Stomach (tissue), 8 donors: ENCODE measurements at regions not wholly inside any gene's neighbourhood (a gene's known extent, or its start where the extent isn't known, plus 50 kb on each side); places are given as distances from the start of the nearest gene placed in this dataset.

Experiments
- DNase-seq, 2 donors: peaks; one replicate each; pipeline versions ENCODE4 v3.0.0 to v3.0.0-alpha.2; 2013 to 2019
- H3K27ac ChIP-seq, 5 donors: fragments of 200-600 bp in 4 of 5; sonication (generic) in 4 of 5; one replicate each; pipeline ENCODE4 v1.5.1; 2013 to 2019; ENCODE audit warnings: mild to moderate bottlenecking in 1 of 5, moderate library complexity in 1 of 5
- H3K27me3 ChIP-seq, 3 donors: fragments of 200-600 bp; sonication (generic); one replicate each; pipeline ENCODE4 v1.5.1; 2017 to 2019; ENCODE audit warnings: mixed run types in 1 of 3
- H3K36me3 ChIP-seq, 4 donors: fragments of 200-600 bp; sonication (generic); 1 replicate in 3 of 4; 2 replicates in 1 of 4; pipeline ENCODE4 v1.5.1; 2016 to 2019
- H3K4me1 ChIP-seq, 4 donors: fragments of 200-600 bp; sonication (generic); one replicate each; pipeline ENCODE4 v1.5.1; 2016 to 2019
- H3K4me3 ChIP-seq, 4 donors: fragments of 200-600 bp; sonication (generic) in 3 of 4; one replicate each; pipeline ENCODE4 v1.5.1; 2016 to 2019; ENCODE audit warnings: mild to moderate bottlenecking in 1 of 4
- H3K9me3 ChIP-seq, 4 donors: fragments of 200-600 bp; sonication (generic); one replicate each; pipeline ENCODE4 v1.5.1; 2016 to 2019
- CTCF ChIP-seq, 7 experiments: fragments of 450-650 bp in 4 of 7; fragments of 200-600 bp in 3 of 7; sonication (generic) in 3 of 7; IDR thresholded peaks; one replicate each; pipeline ENCODE4 v1.5.1; 2016 to 2019; ENCODE audit warnings: antibody characterized with exemption in 7 of 7, control low read depth in 2 of 7, mild to moderate bottlenecking in 1 of 7
- EP300 ChIP-seq: sonication (generic); formaldehyde crosslinking; IDR thresholded peaks from one replicate; pipeline ENCODE4 v1.6.1; 2017; ENCODE audit warnings: antibody characterized with exemption
- POLR2A ChIP-seq, 4 donors: fragments of 450-650 bp; IDR thresholded peaks; one replicate each; pipeline ENCODE4 v1.6.1; 2016; ENCODE audit warnings: antibody characterized with exemption in 4 of 4, control low read depth in 2 of 4, mild to moderate bottlenecking in 1 of 4, moderate library complexity in 1 of 4
- POLR2AphosphoS5 ChIP-seq, 3 donors: sonication (generic); formaldehyde crosslinking; IDR thresholded peaks; one replicate each; pipeline ENCODE4 v1.6.1; 2016; ENCODE audit warnings: antibody characterized with exemption in 3 of 3
- WGBS, 5 donors: extraction: QIAGEN DNeasy Blood & Tissue Kit in 3 of 5; methylation state at CpG; one replicate each; pipeline versions ENCODE4 v1.1.5 to v1.1.7; 2013 to 2018; 5-methylcytosine and 5-hydroxymethylcytosine counted together
- intact Hi-C: fragments of 100-400 bp; cut with DNase I; formaldehyde crosslinking; loops from one replicate; pipeline ENCODE4 v1.15.1; 2023; ENCODE audit warnings: low total_unique reads
- donor health status: healthy with polysubstance abuse.
- donor health status: Bipolar disorder and iron deficiency.
- donor health status: healthy.

GRCh38 chr3:181363231-181363630, 348.5 kb upstream of the SOX2 start:
- TF ChIP-seq EP300 = no peak
- TF ChIP-seq POLR2A (IDR thresholded peaks at IDR 0.05) = no peak
- TF ChIP-seq CTCF (IDR thresholded peaks at IDR 0.05) = no peak
- no peak for TF ChIP-seq POLR2AphosphoS5 (IDR thresholded peaks at IDR 0.05)
- H3K36me3 ChIP-seq = no peaks in the 10 kb centered on the region
- no peaks in the 10 kb centered on the region for H3K4me1 ChIP-seq
- 24 to 50% (median 42%) methylated on average over 1 of the region's 1 CpG for WGBS, 5 donors
- no peaks in the 10 kb centered on the region for H3K27me3 ChIP-seq
- intact Hi-C loops = no loop called here
- no peak overlapping the region for H3K4me3 ChIP-seq
- no peak overlapping the region for H3K27ac ChIP-seq
- H3K9me3 ChIP-seq = no peaks in the 10 kb centered on the region
- DNase-seq = no peak

- no peak overlapping the region for H3K4me3 ChIP-seq
- no peaks in the 10 kb centered on the region for H3K4me1 ChIP-seq
- intact Hi-C loops = no loop called here
- no peaks in the 10 kb centered on the region for H3K27me3 ChIP-seq
- no peaks in the 10 kb centered on the region for H3K9me3 ChIP-seq
- H3K27ac ChIP-seq = no peak overlapping the region
- no peak for DNase-seq
- TF ChIP-seq EP300 (no peak), POLR2A (IDR thresholded peaks at IDR 0.05) (no peak), CTCF (IDR thresholded peaks at IDR 0.05) (no peak), POLR2AphosphoS5 (IDR thresholded peaks at IDR 0.05) (no peak)
- H3K36me3 ChIP-seq = no peaks in the 10 kb centered on the region
These were observed 349.3 kb upstream of the SOX2 start for GRCh38 chr3:181362378-181362777.

- intact Hi-C loops = no loop called here
- no peak overlapping the region for H3K4me3 ChIP-seq
- WGBS, 5 donors = 80 to 94% (median 88%) methylated on average over 3 of the region's 3 CpGs
- H3K27me3 ChIP-seq = no peaks in the 10 kb centered on the region
- no peak overlapping the region for H3K27ac ChIP-seq
- H3K36me3 ChIP-seq = no peaks in the 10 kb centered on the region
- no peaks in the 10 kb centered on the region for H3K9me3 ChIP-seq
- H3K4me1 ChIP-seq = no peaks in the 10 kb centered on the region
- TF ChIP-seq POLR2A (IDR thresholded peaks at IDR 0.05) (no peak), POLR2AphosphoS5 (IDR thresholded peaks at IDR 0.05) (no peak)
- no peak for DNase-seq
These were observed 353.2 kb upstream of the SOX2 start for GRCh38 chr3:181358562-181358961.

- WGBS, 5 donors = 14 to 44% (median 26%) methylated on average over 1 of the region's 1 CpG
- Histone ChIP-seq H3K27me3 (no peaks in the 10 kb centered on the region), H3K4me3 (no peak overlapping the region), H3K27ac (no peak overlapping the region), H3K36me3 (no peaks in the 10 kb centered on the region), H3K4me1 (no peaks in the 10 kb centered on the region), H3K9me3 (no peaks in the 10 kb centered on the region)
- intact Hi-C loops = no loop called here
- no peak for DNase-seq
- TF ChIP-seq POLR2A (IDR thresholded peaks at IDR 0.05) = no peak
- TF ChIP-seq EP300 = no peak
- TF ChIP-seq POLR2AphosphoS5 (IDR thresholded peaks at IDR 0.05) = no peak
- no peak for TF ChIP-seq CTCF (IDR thresholded peaks at IDR 0.05)
These were observed 353.7 kb upstream of the SOX2 start for GRCh38 chr3:181358060-181358459.

GRCh38 chr3:181354140-181354539, 357.6 kb upstream of the SOX2 start:
- H3K27me3 ChIP-seq = no peaks in the 10 kb centered on the region
- H3K36me3 ChIP-seq = no peaks in the 10 kb centered on the region
- no peak overlapping the region for H3K4me3 ChIP-seq
- intact Hi-C loops = no loop called here
- H3K9me3 ChIP-seq = no peaks in the 10 kb centered on the region
- peak in 1 of 2 donors; percentile 8 for DNase-seq
- H3K4me1 ChIP-seq = no peaks in the 10 kb centered on the region
- H3K27ac ChIP-seq = no peak overlapping the region
- TF ChIP-seq CTCF (IDR thresholded peaks at IDR 0.05) (no peak), POLR2A (IDR thresholded peaks at IDR 0.05) (no peak), POLR2AphosphoS5 (IDR thresholded peaks at IDR 0.05) (no peak)
